Loucy (cell line): ENCODE measurements at regions not wholly inside any gene's neighbourhood (a gene's known extent, or its start where the extent isn't known, plus 50 kb on each side); places are given as distances from the start of the nearest gene placed in this dataset.

ENCODE experiments used
- EZH2phosphoT487 ChIP-seq: fragments of 200-600 bp; IDR thresholded peaks from 2 replicates; pipeline ENCODE4 v1.6.1; 2018; ENCODE audit warnings: antibody characterized with exemption, mild to moderate bottlenecking, moderate library complexity, borderline replicate concordance
- TF ChIP-seq, protein P1 (sequence below): fragments of 200-600 bp; sonication (generic); conservative IDR thresholded peaks from 2 replicates; pipeline ENCODE4 v1.5.1; 2014; ENCODE audit warnings: mild to moderate bottlenecking, antibody characterized with exemption, low read length

DNA sequence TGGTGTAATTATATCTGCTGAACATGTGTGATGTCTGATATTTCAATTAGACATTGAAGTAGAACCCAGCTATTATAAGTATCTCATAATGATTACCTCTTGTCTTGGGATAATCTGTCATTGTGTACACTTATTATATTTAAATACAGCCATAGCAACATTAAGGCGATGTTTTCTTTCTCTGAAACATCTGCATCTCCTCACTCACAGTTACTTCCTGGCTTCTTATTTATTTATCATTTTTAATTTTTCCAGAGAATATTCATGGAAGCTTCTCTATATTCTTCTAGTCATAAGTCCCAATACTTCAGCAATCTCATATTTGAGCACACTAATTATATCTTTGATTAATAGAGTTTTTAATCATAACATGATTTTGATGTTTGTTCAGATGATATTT is 103.8 kb upstream of the FBN2 start:
- TF ChIP-seq, protein P1, sequence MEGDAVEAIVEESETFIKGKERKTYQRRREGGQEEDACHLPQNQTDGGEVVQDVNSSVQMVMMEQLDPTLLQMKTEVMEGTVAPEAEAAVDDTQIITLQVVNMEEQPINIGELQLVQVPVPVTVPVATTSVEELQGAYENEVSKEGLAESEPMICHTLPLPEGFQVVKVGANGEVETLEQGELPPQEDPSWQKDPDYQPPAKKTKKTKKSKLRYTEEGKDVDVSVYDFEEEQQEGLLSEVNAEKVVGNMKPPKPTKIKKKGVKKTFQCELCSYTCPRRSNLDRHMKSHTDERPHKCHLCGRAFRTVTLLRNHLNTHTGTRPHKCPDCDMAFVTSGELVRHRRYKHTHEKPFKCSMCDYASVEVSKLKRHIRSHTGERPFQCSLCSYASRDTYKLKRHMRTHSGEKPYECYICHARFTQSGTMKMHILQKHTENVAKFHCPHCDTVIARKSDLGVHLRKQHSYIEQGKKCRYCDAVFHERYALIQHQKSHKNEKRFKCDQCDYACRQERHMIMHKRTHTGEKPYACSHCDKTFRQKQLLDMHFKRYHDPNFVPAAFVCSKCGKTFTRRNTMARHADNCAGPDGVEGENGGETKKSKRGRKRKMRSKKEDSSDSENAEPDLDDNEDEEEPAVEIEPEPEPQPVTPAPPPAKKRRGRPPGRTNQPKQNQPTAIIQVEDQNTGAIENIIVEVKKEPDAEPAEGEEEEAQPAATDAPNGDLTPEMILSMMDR, result no peak
- no peak for TF ChIP-seq EZH2phosphoT487
